HG03159 (cell line): ENCODE measurements at regions not wholly inside any gene's neighbourhood (a gene's known extent, or its start where the extent isn't known, plus 50 kb on each side); places are given as distances from the start of the nearest gene placed in this dataset.

ENCODE experiments used
- ATAC-seq: cut with Tn5 transposase; IDR thresholded peaks from one replicate; pipeline ENCODE4 v1.9.1; 2021; ENCODE audit warnings: mild to moderate bottlenecking, moderate library complexity; ENCODE audit not compliant: unreplicated experiment

GRCh38 chr5:1748271-1748670 is 51.4 kb downstream of the MRPL36 start:
- ATAC-seq = no peak

- ATAC-seq = no peak
Observed at GRCh38 chr5:1747803-1748085, 51.9 kb downstream of the MRPL36 start.

GRCh38 chr5:1747079-1747802 is 52.4 kb downstream of the MRPL36 start:
- no peak for ATAC-seq

- no peak for ATAC-seq
Observed at GRCh38 chr5:1746371-1747078, 53.1 kb downstream of the MRPL36 start.

- no peak for ATAC-seq
Observed at GRCh38 chr5:1745796-1746370, 53.8 kb downstream of the MRPL36 start.

GRCh38 chr5:1745123-1745795 is 54.4 kb downstream of the MRPL36 start:
- no peak for ATAC-seq

- ATAC-seq = no peak
Observed at GRCh38 chr5:1744393-1745122, 55.1 kb downstream of the MRPL36 start.

- no peak for ATAC-seq
Observed at GRCh38 chr5:1743769-1744085, 55.9 kb downstream of the MRPL36 start.

- no peak for ATAC-seq
Observed at GRCh38 chr5:1743061-1743768, 56.4 kb downstream of the MRPL36 start.

- ATAC-seq = peak; percentile 87
Observed at GRCh38 chr5:1737790-1738405, 61.7 kb downstream of the MRPL36 start.

GRCh38 chr5:1736889-1737711 is 62.5 kb downstream of the MRPL36 start:
- ATAC-seq = no peak

GRCh38 chr5:1736065-1736464 is 63.6 kb downstream of the MRPL36 start:
- ATAC-seq = no peak

GRCh38 chr5:1735320-1735970 is 64.2 kb downstream of the MRPL36 start:
- no peak for ATAC-seq

- no peak for ATAC-seq
Observed at GRCh38 chr5:1734908-1735289, 64.7 kb downstream of the MRPL36 start.

- no peak for ATAC-seq
Observed at GRCh38 chr5:1734271-1734907, 65.2 kb downstream of the MRPL36 start.

- ATAC-seq = no peak
Observed at GRCh38 chr5:1733369-1733768, 66.3 kb downstream of the MRPL36 start.

GRCh38 chr5:1732945-1733344 is 66.7 kb downstream of the MRPL36 start:
- ATAC-seq = no peak

- no peak for ATAC-seq
Observed at GRCh38 chr5:1732238-1732941, 67.2 kb downstream of the MRPL36 start.
